Small intestine (tissue), 7 donors: ENCODE measurements at regions not wholly inside any gene's neighbourhood (a gene's known extent, or its start where the extent isn't known, plus 50 kb on each side); places are given as distances from the start of the nearest gene placed in this dataset.
"Not testable (repeated sequence)": the region's sequence is repeated elsewhere in the genome, so short reads cannot be mapped to it uniquely, and the experiment has no call there.

ENCODE experiments used
- DNase-seq, 2 donors: peaks; one replicate each; pipeline versions ENCODE4 v3.0.0 to v3.0.0-alpha.2; 2013
- FAIRE-seq: peaks from 2 replicates; lab custom pipeline; 2012; peaks lifted over from hg19 to GRCh38; lab: Jason Lieb, UNC
- H3K27ac ChIP-seq, 3 donors: one replicate each; pipeline ENCODE4 v1.5.1; 2013; ENCODE audit warnings: low read length in 2 of 3, mild to moderate bottlenecking in 2 of 3, control low read depth in 1 of 3, inconsistent platforms in 1 of 3, low read depth in 1 of 3, moderate library complexity in 1 of 3
- H3K27me3 ChIP-seq, 3 donors: one replicate each; pipeline ENCODE4 v1.6.1; 2013; ENCODE audit warnings: low read length in 3 of 3, inconsistent platforms in 1 of 3; ENCODE audit not compliant: control insufficient read depth in 3 of 3, insufficient read depth in 3 of 3
- H3K36me3 ChIP-seq, 3 donors: one replicate each; pipeline ENCODE4 v1.6.1; 2013; ENCODE audit warnings: low read length in 3 of 3, inconsistent platforms in 1 of 3, low read depth in 1 of 3, mild to moderate bottlenecking in 1 of 3, moderate library complexity in 1 of 3; ENCODE audit not compliant: control insufficient read depth in 3 of 3, insufficient read depth in 2 of 3
- H3K4me1 ChIP-seq, 3 donors: one replicate each; pipeline ENCODE4 v1.6.1; 2013; ENCODE audit warnings: low read length in 2 of 3, inconsistent platforms in 1 of 3, low read depth in 1 of 3, mild to moderate bottlenecking in 1 of 3, moderate library complexity in 1 of 3; ENCODE audit not compliant: control insufficient read depth in 3 of 3, insufficient read depth in 2 of 3
- H3K4me3 ChIP-seq, 3 donors: one replicate each; pipeline ENCODE4 v1.5.1; 2013; ENCODE audit warnings: low read length in 3 of 3, control low read depth in 1 of 3, inconsistent platforms in 1 of 3, low read depth in 1 of 3, mild to moderate bottlenecking in 1 of 3, moderate library complexity in 1 of 3
- H3K9me3 ChIP-seq, 2 donors: one replicate each; pipeline ENCODE4 v1.6.1; 2013; ENCODE audit warnings: low read depth in 1 of 2, low read length in 1 of 2; ENCODE audit not compliant: control insufficient read depth in 2 of 2, insufficient read depth in 1 of 2
- WGBS, 3 donors: extraction: QIAGEN DNeasy Blood & Tissue Kit; methylation state at CpG; one replicate each; pipeline ENCODE4 v1.1.7; 2013; 5-methylcytosine and 5-hydroxymethylcytosine counted together
- donor health status: healthy with polysubstance abuse.
- donor health status: control.
- donor health status: control.
- donor health status: Bipolar disorder and iron deficiency.
- donor health status: healthy.

- FAIRE-seq, H3K9me3 ChIP-seq, H3K4me3 ChIP-seq, H3K36me3 ChIP-seq, H3K4me1 ChIP-seq, H3K27ac ChIP-seq, H3K27me3 ChIP-seq, DNase-seq: not testable (repeated sequence)
- 83 to 88% (median 84%) methylated on average over 6 of the region's 6 CpGs for WGBS, 3 donors
Measured at GRCh38 chr5:8563540-8563939, 694.6 kb downstream of the MTRR start.

- 61 to 70% (median 67%) methylated on average over 6 of the region's 6 CpGs for WGBS, 3 donors
- no peak for FAIRE-seq
Measured at GRCh38 chr5:8568858-8569257, 699.9 kb downstream of the MTRR start.

GRCh38 chr5:8570528-8570927, 701.6 kb downstream of the MTRR start:
- Histone ChIP-seq H3K9me3 (no peaks in the 10 kb centered on the region), H3K4me3 (no peak overlapping the region), H3K27me3 (no peaks in the 10 kb centered on the region), H3K36me3 (no peaks in the 10 kb centered on the region), H3K27ac (no peak overlapping the region), H3K4me1 (no peaks in the 10 kb centered on the region)
- 60 to 75% (median 65%) methylated on average over 3 of the region's 3 CpGs for WGBS, 3 donors
- DNase-seq (no peak), FAIRE-seq (no peak)

More at GRCh38 chr5:8568858-8569257, 699.9 kb downstream of the MTRR start:
- Histone ChIP-seq H3K4me3 (no peak overlapping the region), H3K9me3 (no peaks in the 10 kb centered on the region), H3K27me3 (no peaks in the 10 kb centered on the region), H3K4me1 (no peaks in the 10 kb centered on the region), H3K27ac (no peak overlapping the region), H3K36me3 (no peaks in the 10 kb centered on the region)
- no peak for DNase-seq

- Histone ChIP-seq H3K27me3 (no peaks in the 10 kb centered on the region), H3K36me3 (no peaks in the 10 kb centered on the region), H3K9me3 (no peaks in the 10 kb centered on the region), H3K4me1 (no peaks in the 10 kb centered on the region), H3K27ac (no peak overlapping the region), H3K4me3 (no peak overlapping the region)
- DNase-seq (no peak), FAIRE-seq (no peak)
- whole genome bisulfite sequencing, 3 donors: 74 to 88% (median 83%) methylated on average over 10 of the region's 10 CpGs
Measured at GRCh38 chr5:8576178-8576577, 707.2 kb downstream of the MTRR start.

GRCh38 chr5:8577792-8578191, 708.8 kb downstream of the MTRR start:
- no peaks in the 10 kb centered on the region for H3K9me3 ChIP-seq
- FAIRE-seq: no peak
- 68 to 71% (median 68%) methylated on average over 3 of the region's 3 CpGs for WGBS, 3 donors
- no peak for DNase-seq
- H3K4me1 ChIP-seq: no peaks in the 10 kb centered on the region
- no peak overlapping the region for H3K4me3 ChIP-seq
- no peak overlapping the region for H3K27ac ChIP-seq
- H3K36me3 ChIP-seq: no peaks in the 10 kb centered on the region
- H3K27me3 ChIP-seq: no peaks in the 10 kb centered on the region

GRCh38 chr5:8580298-8580697, 711.4 kb downstream of the MTRR start:
- FAIRE-seq: no peak

GRCh38 chr5:8581047-8581446, 712.1 kb downstream of the MTRR start:
- no peaks in the 10 kb centered on the region for H3K9me3 ChIP-seq

More at GRCh38 chr5:8580298-8580697, 711.4 kb downstream of the MTRR start:
- Histone ChIP-seq H3K9me3 (no peaks in the 10 kb centered on the region), H3K27ac (no peak overlapping the region), H3K4me3 (no peak overlapping the region), H3K4me1 (no peaks in the 10 kb centered on the region), H3K36me3 (no peaks in the 10 kb centered on the region), H3K27me3 (no peaks in the 10 kb centered on the region)
- WGBS, 3 donors: 58 to 70% (median 61%) methylated on average over 3 to 4 of the region's 4 CpGs
- no peak for DNase-seq

GRCh38 chr5:8585230-8586018, 716.5 kb downstream of the MTRR start:
- Histone ChIP-seq H3K27ac (no peak overlapping the region), H3K4me3 (no peak overlapping the region), H3K4me1 (no peaks in the 10 kb centered on the region), H3K27me3 (no peaks in the 10 kb centered on the region), H3K9me3 (peaks cover 0 to 3% of the 10 kb centered on the region in 2 donors), H3K36me3 (no peaks in the 10 kb centered on the region)
- DNase-seq: no peak
- WGBS, 3 donors: 55 to 68% (median 60%) methylated on average over 3 of the region's 3 CpGs
- no peak for FAIRE-seq

More at GRCh38 chr5:8581047-8581446, 712.1 kb downstream of the MTRR start:
- H3K4me1 ChIP-seq: no peaks in the 10 kb centered on the region
- 66 to 84% (median 77%) methylated on average over 2 of the region's 2 CpGs for WGBS, 3 donors
- DNase-seq (no peak), FAIRE-seq (no peak)
- no peak overlapping the region for H3K4me3 ChIP-seq
- H3K36me3 ChIP-seq: no peaks in the 10 kb centered on the region
- H3K27me3 ChIP-seq: no peaks in the 10 kb centered on the region
- H3K27ac ChIP-seq: no peak overlapping the region
